Activated CD8-positive, alpha-beta T cell treated with anti-CD3 and anti-CD28 coated beads for 36 hours (primary cell): ENCODE measurements at regions not wholly inside any gene's neighbourhood (a gene's known extent, or its start where the extent isn't known, plus 50 kb on each side); places are given as distances from the start of the nearest gene placed in this dataset.

Source experiments
- ATAC-seq: fragments of 200-7000 bp; cut with Tn5 transposase; one replicate; pipeline ENCODE4 v1.10.0; 2021; ENCODE audit warnings: mild to moderate bottlenecking, moderate library complexity
- CTCF ChIA-PET: fragments of 350-600 bp; sonication (Branson Sonifier 250); formaldehyde crosslinking; loops from one replicate; lab custom pipeline; 2021; ENCODE audit warnings: antibody characterized with exemption; lab: Charles Lee
- POLR2A ChIA-PET: fragments of 350-600 bp; sonication (Branson Sonifier 250); formaldehyde crosslinking; loops from one replicate; lab custom pipeline; 2021; ENCODE audit warnings: antibody characterized with exemption; lab: Charles Lee
- DNase-seq: peaks from one replicate; pipeline ENCODE4 v3.0.0-alpha.2; 2020
- H3K27ac Mint-ChIP-seq: one replicate; pipeline ENCODE4 v1.8.0; 2021; ENCODE audit warnings: mild to moderate bottlenecking, mixed read lengths
- H3K27me3 Mint-ChIP-seq: one replicate; pipeline ENCODE4 v1.8.0; 2021; ENCODE audit warnings: mixed read lengths
- H3K36me3 Mint-ChIP-seq: one replicate; pipeline ENCODE4 v1.8.0; 2021; ENCODE audit warnings: low read depth, mixed read lengths
- H3K4me1 Mint-ChIP-seq: one replicate; pipeline ENCODE4 v1.8.0; 2021; ENCODE audit warnings: low read depth, mixed read lengths
- H3K4me3 Mint-ChIP-seq: one replicate; pipeline ENCODE4 v1.8.0; 2021; ENCODE audit warnings: mild to moderate bottlenecking, moderate library complexity, mixed read lengths
- H3K9me3 Mint-ChIP-seq: one replicate; pipeline ENCODE4 v1.8.0; 2021; ENCODE audit warnings: mixed read lengths
- intact Hi-C: fragments of 100-400 bp; cut with micrococcal nuclease; formaldehyde crosslinking; loops from one replicate; pipeline ENCODE4 v1.10.0; 2022
- TF ChIP-seq, protein P1 (sequence below): fragments of 200-600 bp; IDR thresholded peaks from one replicate; pipeline ENCODE4 v1.8.0; 2022; ENCODE audit warnings: antibody characterized with exemption, mild to moderate bottlenecking

DNA sequence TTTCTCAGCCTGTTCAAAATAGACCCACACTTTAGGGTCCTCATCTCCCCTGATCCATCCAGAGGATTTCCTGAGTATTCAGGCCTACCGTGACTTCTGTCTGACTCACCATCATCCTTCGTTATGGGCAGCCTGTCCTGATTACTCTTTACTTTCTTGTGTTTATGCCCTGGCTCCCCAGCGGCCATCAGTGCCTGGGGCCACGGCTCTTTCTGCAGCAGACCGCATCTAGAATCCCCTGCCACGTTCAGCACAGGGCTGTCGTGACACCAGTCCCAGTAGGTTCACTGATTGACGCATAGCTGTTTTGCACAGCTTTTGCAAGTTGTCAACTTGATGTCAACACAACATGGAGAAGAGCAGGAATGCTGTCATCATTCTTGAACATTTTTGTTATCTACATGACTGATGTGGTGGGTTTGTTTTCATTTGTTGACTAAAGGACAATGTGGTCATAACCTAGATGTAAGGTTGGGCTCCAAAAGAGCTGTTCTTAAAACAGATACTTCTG lies 225.6 kb downstream of the HAUS1 start:
- intact Hi-C loops = no loop called here
- peaks cover 29% of the 10 kb centered on the region for H3K27me3 Mint-ChIP-seq
- no peak overlapping the region for H3K4me3 Mint-ChIP-seq
- ChIA-PET POLR2A (no interaction called here), CTCF (interaction anchor here (1.3 to 1.4 kb wide), 2 partner anchors 10 to 156 kb away, joined by 3 to 4 read pairs; a partner anchor contains a TSS)
- H3K4me1 Mint-ChIP-seq = peaks cover 12% of the 10 kb centered on the region
- DNase-seq = no peak
- no peak for ATAC-seq
- no peak overlapping the region for H3K27ac Mint-ChIP-seq
- H3K9me3 Mint-ChIP-seq = no peaks in the 10 kb centered on the region
- TF ChIP-seq, protein P1, sequence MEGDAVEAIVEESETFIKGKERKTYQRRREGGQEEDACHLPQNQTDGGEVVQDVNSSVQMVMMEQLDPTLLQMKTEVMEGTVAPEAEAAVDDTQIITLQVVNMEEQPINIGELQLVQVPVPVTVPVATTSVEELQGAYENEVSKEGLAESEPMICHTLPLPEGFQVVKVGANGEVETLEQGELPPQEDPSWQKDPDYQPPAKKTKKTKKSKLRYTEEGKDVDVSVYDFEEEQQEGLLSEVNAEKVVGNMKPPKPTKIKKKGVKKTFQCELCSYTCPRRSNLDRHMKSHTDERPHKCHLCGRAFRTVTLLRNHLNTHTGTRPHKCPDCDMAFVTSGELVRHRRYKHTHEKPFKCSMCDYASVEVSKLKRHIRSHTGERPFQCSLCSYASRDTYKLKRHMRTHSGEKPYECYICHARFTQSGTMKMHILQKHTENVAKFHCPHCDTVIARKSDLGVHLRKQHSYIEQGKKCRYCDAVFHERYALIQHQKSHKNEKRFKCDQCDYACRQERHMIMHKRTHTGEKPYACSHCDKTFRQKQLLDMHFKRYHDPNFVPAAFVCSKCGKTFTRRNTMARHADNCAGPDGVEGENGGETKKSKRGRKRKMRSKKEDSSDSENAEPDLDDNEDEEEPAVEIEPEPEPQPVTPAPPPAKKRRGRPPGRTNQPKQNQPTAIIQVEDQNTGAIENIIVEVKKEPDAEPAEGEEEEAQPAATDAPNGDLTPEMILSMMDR = no peak
- H3K36me3 Mint-ChIP-seq = no peaks in the 10 kb centered on the region

DNA sequence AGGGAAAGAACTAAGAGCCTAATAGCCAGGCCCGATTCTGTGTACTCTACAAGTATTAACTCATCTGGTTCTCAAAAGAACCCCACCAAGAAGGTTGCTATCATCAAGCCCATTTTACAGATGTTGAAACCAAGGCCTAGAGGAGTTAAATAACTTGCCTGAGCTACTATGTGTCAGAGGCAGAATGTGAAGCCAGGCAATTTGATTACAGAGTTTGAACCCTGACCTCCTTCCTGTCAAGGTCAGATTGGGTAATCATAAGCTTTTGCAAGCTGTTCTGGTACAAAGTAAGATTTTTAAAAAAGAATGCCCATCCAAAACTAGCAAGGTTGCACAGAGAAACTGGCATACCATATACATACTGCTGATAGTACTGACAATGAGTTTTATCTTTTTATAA lies 227.1 kb downstream of the HAUS1 start:
- no peaks in the 10 kb centered on the region for H3K9me3 Mint-ChIP-seq
- H3K27me3 Mint-ChIP-seq = peaks cover 44% of the 10 kb centered on the region
- no peak overlapping the region for H3K4me3 Mint-ChIP-seq
- CTCF ChIA-PET = no interaction called here
- TF ChIP-seq, protein P1 = no peak
- POLR2A ChIA-PET = no interaction called here
- H3K27ac Mint-ChIP-seq = no peak overlapping the region
- DNase-seq (no peak), ATAC-seq (no peak)
- peaks cover 22% of the 10 kb centered on the region for H3K4me1 Mint-ChIP-seq
- intact Hi-C loops = no loop called here
- H3K36me3 Mint-ChIP-seq = no peaks in the 10 kb centered on the region

DNA sequence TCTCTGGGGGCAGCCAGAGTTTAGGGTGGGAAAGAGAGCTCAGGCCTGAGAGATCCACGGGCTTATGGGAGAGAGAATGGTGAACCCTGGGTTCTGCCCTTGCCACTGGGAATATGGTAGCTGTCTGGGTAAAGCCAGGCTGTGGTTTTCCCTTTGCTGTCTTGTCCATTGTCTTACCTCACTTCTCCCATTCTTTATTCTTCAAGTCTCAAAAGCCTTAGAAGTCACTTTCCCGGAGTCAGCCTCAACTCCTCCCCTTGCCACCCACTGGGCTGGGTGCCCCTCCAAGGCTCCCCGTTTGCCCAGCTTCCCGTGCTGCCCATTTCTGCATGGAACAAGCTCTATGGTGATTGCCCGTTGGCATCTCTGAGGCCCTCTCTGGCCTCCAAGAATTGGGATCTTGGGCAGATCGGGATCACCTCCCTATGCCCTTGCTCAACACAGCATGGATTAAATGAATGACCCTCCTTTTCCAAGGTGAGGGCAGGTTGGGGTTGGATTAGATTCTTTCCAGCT lies 228.2 kb downstream of the HAUS1 start:
- DNase-seq (no peak), ATAC-seq (no peak)
- no peaks in the 10 kb centered on the region for H3K9me3 Mint-ChIP-seq
- H3K4me3 Mint-ChIP-seq = no peak overlapping the region
- H3K36me3 Mint-ChIP-seq = no peaks in the 10 kb centered on the region
- intact Hi-C loops = no loop called here
- peaks cover 52% of the 10 kb centered on the region for H3K27me3 Mint-ChIP-seq
- H3K4me1 Mint-ChIP-seq = peaks cover 22% of the 10 kb centered on the region
- POLR2A ChIA-PET = interaction anchor here (0.9 kb wide), 1 partner anchor 32 kb away, joined by 3 read pairs; no protein-coding TSS in a partner anchor
- no peak overlapping the region for H3K27ac Mint-ChIP-seq
- TF ChIP-seq, protein P1 = no peak
- CTCF ChIA-PET = interaction anchor here (0.7 to 1.3 kb wide), 3 partner anchors 14 to 326 kb away, joined by 3 to 6 read pairs (median 3); a partner anchor contains a TSS

DNA sequence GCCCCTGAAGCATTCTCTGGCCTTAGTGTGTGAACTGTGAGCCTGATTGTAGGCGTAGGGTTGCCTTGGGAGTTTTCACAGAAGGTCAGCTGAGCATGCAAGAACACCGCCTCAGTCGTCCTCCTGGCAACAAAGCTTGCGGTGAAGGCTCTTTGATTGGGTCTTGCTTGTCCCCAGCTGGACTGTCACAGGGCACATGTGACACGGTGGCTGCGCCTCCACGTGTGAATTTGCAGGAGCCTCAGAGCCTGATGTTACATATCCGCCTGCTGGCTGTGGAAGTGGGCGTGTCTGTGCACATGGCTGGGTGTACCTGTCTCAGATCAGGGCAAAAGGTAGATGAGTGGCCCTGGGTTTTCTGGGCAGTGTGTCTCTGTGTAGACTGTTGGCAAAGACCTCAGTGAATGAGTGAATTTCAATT lies 228.7 kb downstream of the HAUS1 start:
- ChIA-PET CTCF (interaction anchor here (0.7 to 1.3 kb wide), 3 partner anchors 13 to 325 kb away, joined by 3 to 6 read pairs (median 3); a partner anchor contains a TSS), POLR2A (interaction anchor here (0.9 kb wide), 2 partner anchors 11 to 31 kb away, joined by 3 read pairs; no protein-coding TSS in a partner anchor)
- Mint-ChIP-seq H3K4me1 (peaks cover 22% of the 10 kb centered on the region), H3K27ac (no peak overlapping the region), H3K4me3 (peak overlapping the region; percentile 66), H3K9me3 (no peaks in the 10 kb centered on the region), H3K36me3 (no peaks in the 10 kb centered on the region), H3K27me3 (peaks cover 58% of the 10 kb centered on the region)
- ATAC-seq (no peak), DNase-seq (peak; percentile 40)
- intact Hi-C loops = no loop called here
- TF ChIP-seq, protein P1 = no peak
